ENCODE measurements at regions not wholly inside any gene's neighbourhood (a gene's known extent, or its start where the extent isn't known, plus 50 kb on each side); places are given as distances from the start of the nearest gene placed in this dataset.

DNA sequence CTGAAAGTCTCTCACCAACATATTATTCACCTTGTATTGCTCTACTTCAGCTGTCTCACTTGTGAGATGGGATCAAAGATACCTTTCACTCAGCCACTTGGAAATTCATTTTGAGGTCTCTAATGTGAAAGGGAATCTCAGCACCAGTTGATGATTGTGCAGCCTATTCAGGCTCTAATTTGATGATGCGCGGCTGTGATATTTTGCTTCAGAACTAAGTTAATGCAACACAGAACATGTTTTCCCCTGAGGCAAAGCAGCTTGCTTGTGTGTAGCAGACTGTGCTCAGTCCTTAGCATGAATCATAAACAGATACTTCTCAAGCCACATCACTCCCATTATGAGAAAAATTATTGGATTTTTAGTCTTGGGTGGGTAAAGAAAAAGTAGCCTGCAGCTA is 378.8 kb downstream of the OSTF1 start:
- CTCF ChIA-PET, result no interaction called here
- Histone ChIP-seq H3K27me3 (ENCODE audit: control insufficient read depth in 2 of 2, insufficient read depth in 2 of 2, low read length in 2 of 2) (no peaks in the 10 kb centered on the region), H3K9me1 (replicated peaks; ENCODE audit: control insufficient read depth, extremely low read depth, insufficient read depth, low read length) (no peaks in the 10 kb centered on the region), H3K4me3 (replicated peaks in 1 of 3; ENCODE audit: insufficient read depth in 1 of 3, low read depth in 1 of 3, low read length in 3 of 3) (no peak overlapping the region), H3K36me3 (ENCODE audit: control insufficient read depth in 2 of 2, extremely low read depth in 1 of 2, insufficient read depth in 2 of 2, low read length in 2 of 2) (no peaks in the 10 kb centered on the region), H3K27ac (ENCODE audit: insufficient read depth, low read depth, low read length) (no peak overlapping the region), H3K4me2 (ENCODE audit: insufficient read depth, low read length) (no peak overlapping the region), H3K79me2 (ENCODE audit: control insufficient read depth, insufficient read depth, low read length) (no peaks in the 10 kb centered on the region), H3K9ac (replicated peaks; ENCODE audit: extremely low read depth, insufficient read depth, low read length) (no peak overlapping the region), H3K4me1 (ENCODE audit: control insufficient read depth, extremely low read depth, insufficient read depth, low read length) (no peaks in the 10 kb centered on the region), H2AFZ (ENCODE audit: low read depth, low read length) (no peak overlapping the region), H3K9me3 (replicated peaks; ENCODE audit: control insufficient read depth, insufficient read depth, low read length) (peaks cover 2% of the 10 kb centered on the region), H4K20me1 (replicated peaks; ENCODE audit: control insufficient read depth, extremely low read depth, insufficient read depth, low read length) (no peaks in the 10 kb centered on the region)
- intact Hi-C loops (cut with micrococcal nuclease) (no loop called here), dilution Hi-C loops (cut with MboI; ENCODE audit: extremely low pct_ligation_motif_present, low sequenced_read_pairs) (no loop called here)
- no TSS peak for BruUV-seq (replicated peaks)
- DNase-seq (ENCODE audit: low read depth, low spot score) (no peak), FAIRE-seq (no peak)
- TF ChIP-seq, protein P1, sequence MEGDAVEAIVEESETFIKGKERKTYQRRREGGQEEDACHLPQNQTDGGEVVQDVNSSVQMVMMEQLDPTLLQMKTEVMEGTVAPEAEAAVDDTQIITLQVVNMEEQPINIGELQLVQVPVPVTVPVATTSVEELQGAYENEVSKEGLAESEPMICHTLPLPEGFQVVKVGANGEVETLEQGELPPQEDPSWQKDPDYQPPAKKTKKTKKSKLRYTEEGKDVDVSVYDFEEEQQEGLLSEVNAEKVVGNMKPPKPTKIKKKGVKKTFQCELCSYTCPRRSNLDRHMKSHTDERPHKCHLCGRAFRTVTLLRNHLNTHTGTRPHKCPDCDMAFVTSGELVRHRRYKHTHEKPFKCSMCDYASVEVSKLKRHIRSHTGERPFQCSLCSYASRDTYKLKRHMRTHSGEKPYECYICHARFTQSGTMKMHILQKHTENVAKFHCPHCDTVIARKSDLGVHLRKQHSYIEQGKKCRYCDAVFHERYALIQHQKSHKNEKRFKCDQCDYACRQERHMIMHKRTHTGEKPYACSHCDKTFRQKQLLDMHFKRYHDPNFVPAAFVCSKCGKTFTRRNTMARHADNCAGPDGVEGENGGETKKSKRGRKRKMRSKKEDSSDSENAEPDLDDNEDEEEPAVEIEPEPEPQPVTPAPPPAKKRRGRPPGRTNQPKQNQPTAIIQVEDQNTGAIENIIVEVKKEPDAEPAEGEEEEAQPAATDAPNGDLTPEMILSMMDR (IDR thresholded peaks at IDR 0.05; ENCODE audit: extremely low read depth in 1 of 2, insufficient read depth in 1 of 2, low read depth in 1 of 2, low read length in 2 of 2), result no peak
- TF ChIP-seq FOS (IDR thresholded peaks at IDR 0.05; ENCODE audit: borderline replicate concordance, insufficient read depth, low read length), result no peak
- no peak for TF ChIP-seq POLR2A (IDR thresholded peaks at IDR 0.05; ENCODE audit: low read depth, low read length)
- no peak for TF ChIP-seq EZH2 (IDR thresholded peaks at IDR 0.05; ENCODE audit: borderline replicate concordance, low read depth, low read length, severe bottlenecking)
- TF ChIP-seq POLR2AphosphoS5 (IDR thresholded peaks at IDR 0.05; ENCODE audit: insufficient read depth, low read depth, low read length), result no peak
- TF ChIP-seq GATA2 (IDR thresholded peaks at IDR 0.05; ENCODE audit: insufficient read depth, insufficient read length, low read depth, low read length), result no peak
- TF ChIP-seq JUN (IDR thresholded peaks at IDR 0.05; ENCODE audit: borderline replicate concordance, insufficient read depth, insufficient read length, low read depth), result no peak
- TF ChIP-seq, protein P2, sequence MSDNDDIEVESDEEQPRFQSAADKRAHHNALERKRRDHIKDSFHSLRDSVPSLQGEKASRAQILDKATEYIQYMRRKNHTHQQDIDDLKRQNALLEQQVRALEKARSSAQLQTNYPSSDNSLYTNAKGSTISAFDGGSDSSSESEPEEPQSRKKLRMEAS (IDR thresholded peaks at IDR 0.05; ENCODE audit: insufficient read depth, insufficient read length), result no peak
- no peak for TF ChIP-seq MYC (IDR thresholded peaks at IDR 0.05; ENCODE audit: low read depth, low read length)
- POLR2A ChIA-PET, result no interaction called here
